ENCODE measurements at regions not wholly inside any gene's neighbourhood (a gene's known extent, or its start where the extent isn't known, plus 50 kb on each side); places are given as distances from the start of the nearest gene placed in this dataset.

DNA sequence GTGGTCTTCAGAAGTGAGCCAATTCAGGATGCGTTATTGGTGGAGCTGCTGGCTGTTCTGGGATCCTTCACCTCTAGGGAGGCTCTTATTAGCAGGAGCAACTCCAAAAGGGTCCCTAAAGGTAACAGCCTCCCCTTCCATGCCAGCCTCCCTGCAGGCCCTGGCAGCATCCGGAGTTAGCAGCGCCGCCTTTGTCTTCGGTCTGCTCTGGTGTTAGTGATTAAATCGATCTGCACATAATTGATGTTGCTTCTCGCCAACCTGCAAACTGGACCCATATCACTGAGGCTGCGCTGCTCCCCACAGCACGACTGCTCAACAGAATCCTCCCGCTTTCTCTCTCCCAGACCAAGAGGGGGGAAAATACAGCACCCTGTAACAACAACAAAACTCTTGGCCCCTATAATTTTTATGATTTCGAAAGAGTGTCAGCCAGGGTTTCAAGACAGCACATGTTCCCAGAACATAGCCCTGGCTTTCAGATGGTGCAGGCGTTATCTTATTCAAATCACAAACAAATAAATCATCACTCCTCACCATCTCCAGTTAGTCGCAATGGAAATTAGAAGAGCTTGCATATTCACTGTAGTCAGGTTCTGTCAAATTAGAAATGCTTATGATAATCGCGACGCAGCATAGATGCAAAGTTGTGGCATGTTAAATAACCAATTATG, 76.0 kb downstream of the IRX3 start:
- Histone ChIP-seq H3K27me3 (ENCODE audit: control insufficient read depth, insufficient read depth, low read length) (peaks cover 44% of the 10 kb centered on the region), H3K36me3 (ENCODE audit: control insufficient read depth, insufficient read depth, low read length) (no peaks in the 10 kb centered on the region), H3K4me3 (ENCODE audit: low read length) (no peak overlapping the region), H3K27ac (ENCODE audit: low read length) (no peak overlapping the region), H3K4me1 (ENCODE audit: control insufficient read depth, insufficient read depth, low read length) (no peaks in the 10 kb centered on the region), H3K9me3 (ENCODE audit: control insufficient read depth, low read depth, low read length) (no peaks in the 10 kb centered on the region)
- no peak for DNase-seq
- WGBS (ENCODE audit: insufficient coverage, low lambda C conversion rate) = 82% methylated on average over 4 of the region's 16 CpGs

DNA sequence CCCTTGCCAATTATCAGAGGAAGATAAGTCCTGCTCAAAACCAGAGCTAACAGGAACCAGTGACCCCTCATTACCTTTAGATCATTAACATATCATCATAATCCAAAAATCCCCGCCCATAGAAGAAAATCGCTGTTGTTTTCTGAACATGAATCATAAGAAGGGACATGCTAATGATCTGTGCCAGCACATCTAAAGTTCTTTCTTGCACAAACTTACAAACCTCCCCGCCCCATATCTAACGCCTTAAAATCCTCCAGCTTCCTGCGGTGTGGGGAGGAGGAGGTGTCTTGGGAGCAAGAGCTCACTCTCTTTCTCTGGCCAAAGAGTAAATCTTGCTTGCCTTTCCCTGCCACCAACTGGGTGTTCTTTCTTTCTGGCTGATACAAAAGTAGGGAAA, 78.3 kb downstream of the IRX3 start:
- Histone ChIP-seq H3K27ac (ENCODE audit: low read length) (no peak overlapping the region), H3K4me3 (ENCODE audit: low read length) (no peak overlapping the region), H3K36me3 (ENCODE audit: control insufficient read depth, insufficient read depth, low read length) (no peaks in the 10 kb centered on the region), H3K27me3 (ENCODE audit: control insufficient read depth, insufficient read depth, low read length) (peaks cover 47% of the 10 kb centered on the region), H3K4me1 (ENCODE audit: control insufficient read depth, insufficient read depth, low read length) (no peaks in the 10 kb centered on the region), H3K9me3 (ENCODE audit: control insufficient read depth, low read depth, low read length) (no peaks in the 10 kb centered on the region)
- DNase-seq = no peak
- WGBS (ENCODE audit: insufficient coverage, low lambda C conversion rate) = 71% methylated on average over 2 of the region's 5 CpGs

DNA sequence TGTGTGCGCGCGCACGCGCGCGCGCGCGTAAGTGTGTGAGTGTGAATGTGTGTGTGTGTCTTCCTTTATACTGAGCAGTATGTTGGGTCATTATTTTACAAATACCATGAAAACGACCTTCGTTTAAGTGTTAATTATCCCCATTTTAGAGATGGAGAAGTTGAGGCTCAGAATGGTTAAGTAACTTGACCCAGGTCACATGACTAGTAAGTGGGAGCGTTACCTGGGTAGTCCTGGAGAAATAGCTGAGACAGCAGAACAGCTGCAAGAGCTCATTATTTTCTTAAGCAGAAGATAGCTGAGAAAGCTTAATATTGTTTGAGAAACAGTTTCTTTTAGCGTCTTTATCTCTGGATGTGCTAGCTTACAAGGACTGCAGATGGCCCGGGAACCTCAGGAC, 78.8 kb downstream of the IRX3 start:
- no peak for DNase-seq
- Histone ChIP-seq H3K4me1 (ENCODE audit: control insufficient read depth, insufficient read depth, low read length) (no peaks in the 10 kb centered on the region), H3K27ac (ENCODE audit: low read length) (no peak overlapping the region), H3K4me3 (ENCODE audit: low read length) (no peak overlapping the region), H3K27me3 (ENCODE audit: control insufficient read depth, insufficient read depth, low read length) (peaks cover 44% of the 10 kb centered on the region), H3K9me3 (ENCODE audit: control insufficient read depth, low read depth, low read length) (no peaks in the 10 kb centered on the region), H3K36me3 (ENCODE audit: control insufficient read depth, insufficient read depth, low read length) (no peaks in the 10 kb centered on the region)
- no CpG with 5 or more reads among the region's 15 CpGs for WGBS (ENCODE audit: insufficient coverage, low lambda C conversion rate)

DNA sequence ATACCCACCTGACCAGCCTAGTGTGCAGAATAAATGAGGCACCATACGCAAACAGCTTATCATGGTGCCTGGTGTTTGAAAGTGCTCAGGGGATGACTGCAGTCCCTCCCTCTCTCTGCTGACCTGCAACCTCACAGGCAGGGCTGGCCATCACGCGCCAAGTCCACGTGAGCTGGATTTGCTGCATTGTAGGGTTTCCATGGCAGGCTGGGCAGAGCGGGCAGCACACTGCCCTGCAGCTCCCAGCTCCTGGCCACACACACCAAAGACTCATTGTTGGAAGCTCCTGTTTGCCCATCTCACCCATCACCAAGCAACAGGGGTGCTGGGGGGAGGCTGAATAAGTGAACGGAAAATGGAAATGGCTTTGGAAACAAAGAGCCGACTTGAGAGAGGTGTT, 81.8 kb downstream of the IRX3 start:
- Histone ChIP-seq H3K9me3 (ENCODE audit: control insufficient read depth, low read depth, low read length) (no peaks in the 10 kb centered on the region), H3K27me3 (ENCODE audit: control insufficient read depth, insufficient read depth, low read length) (peaks cover 52% of the 10 kb centered on the region), H3K36me3 (ENCODE audit: control insufficient read depth, insufficient read depth, low read length) (no peaks in the 10 kb centered on the region), H3K4me1 (ENCODE audit: control insufficient read depth, insufficient read depth, low read length) (no peaks in the 10 kb centered on the region), H3K4me3 (ENCODE audit: low read length) (no peak overlapping the region), H3K27ac (ENCODE audit: low read length) (no peak overlapping the region)
- peak in 1 of 2 donors; percentile 3 for DNase-seq
- no CpG with 5 or more reads among the region's 7 CpGs for WGBS (ENCODE audit: insufficient coverage, low lambda C conversion rate)

DNA sequence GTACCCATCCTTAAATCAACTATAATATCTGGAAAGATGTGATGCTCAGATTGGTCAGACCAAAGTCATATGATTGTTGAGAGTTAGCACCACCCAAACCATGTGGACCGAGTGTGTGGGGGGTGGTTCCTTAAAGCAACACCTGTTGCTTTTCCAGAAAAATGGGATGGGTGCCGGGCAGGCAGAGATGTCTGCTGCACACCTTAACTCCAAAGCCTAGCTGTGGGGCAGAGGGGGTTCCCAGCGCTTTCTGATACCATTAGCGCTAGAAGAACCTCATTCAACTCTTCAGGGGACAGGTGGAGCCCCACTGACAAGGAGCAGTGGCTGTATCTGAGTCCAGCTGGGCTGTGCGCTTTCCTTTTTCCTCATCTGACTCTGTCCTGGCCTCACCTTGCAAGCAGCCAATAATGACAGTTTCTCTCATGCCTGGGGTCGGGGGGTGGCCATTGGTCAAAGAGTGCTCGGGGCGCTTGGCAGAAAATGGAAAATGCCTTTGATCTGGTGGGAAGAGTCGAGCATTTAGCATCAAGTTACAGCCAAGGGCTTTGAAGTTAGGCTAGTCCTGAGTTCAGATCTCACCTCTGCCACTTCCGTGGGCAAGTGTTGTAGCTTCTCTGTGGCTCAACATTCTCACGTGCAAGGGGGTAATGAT, 82.6 kb downstream of the IRX3 start:
- Histone ChIP-seq H3K4me1 (ENCODE audit: control insufficient read depth, insufficient read depth, low read length) (no peaks in the 10 kb centered on the region), H3K36me3 (ENCODE audit: control insufficient read depth, insufficient read depth, low read length) (no peaks in the 10 kb centered on the region), H3K27ac (ENCODE audit: low read length) (no peak overlapping the region), H3K9me3 (ENCODE audit: control insufficient read depth, low read depth, low read length) (no peaks in the 10 kb centered on the region), H3K27me3 (ENCODE audit: control insufficient read depth, insufficient read depth, low read length) (peaks cover 59% of the 10 kb centered on the region), H3K4me3 (ENCODE audit: low read length) (no peak overlapping the region)
- WGBS (ENCODE audit: insufficient coverage, low lambda C conversion rate) = no CpG with 5 or more reads among the region's 11 CpGs
- no peak for DNase-seq

DNA sequence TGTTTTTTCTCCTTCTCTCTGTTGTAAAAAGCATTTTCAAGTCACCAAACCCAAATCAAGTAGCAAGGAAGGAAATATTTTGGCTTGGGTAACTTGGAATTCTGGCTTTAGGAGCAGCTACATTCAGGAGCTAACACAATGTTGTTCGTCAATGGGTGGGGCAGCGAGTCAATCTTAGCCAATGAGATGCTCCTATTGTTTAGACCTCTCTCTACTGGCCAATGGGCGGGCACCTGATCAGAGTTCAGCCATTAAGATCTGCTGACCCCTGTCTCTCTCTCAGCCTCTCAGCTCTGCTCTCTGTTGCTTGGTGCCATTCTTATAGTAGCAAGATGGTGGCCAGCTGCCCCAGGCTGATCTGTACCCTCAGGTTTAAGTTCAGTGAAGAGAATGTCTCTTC, 83.2 kb downstream of the IRX3 start:
- Histone ChIP-seq H3K27me3 (ENCODE audit: control insufficient read depth, insufficient read depth, low read length) (peaks cover 62% of the 10 kb centered on the region), H3K4me1 (ENCODE audit: control insufficient read depth, insufficient read depth, low read length) (no peaks in the 10 kb centered on the region), H3K36me3 (ENCODE audit: control insufficient read depth, insufficient read depth, low read length) (no peaks in the 10 kb centered on the region), H3K9me3 (ENCODE audit: control insufficient read depth, low read depth, low read length) (no peaks in the 10 kb centered on the region), H3K27ac (ENCODE audit: low read length) (no peak overlapping the region), H3K4me3 (ENCODE audit: low read length) (no peak overlapping the region)
- DNase-seq = no peak
- WGBS (ENCODE audit: insufficient coverage, low lambda C conversion rate) = no CpG with 5 or more reads among the region's 3 CpGs
